HFFc6 (cell line): ENCODE measurements at regions not wholly inside any gene's neighbourhood (a gene's known extent, or its start where the extent isn't known, plus 50 kb on each side); places are given as distances from the start of the nearest gene placed in this dataset.
"Not testable (repeated sequence)": the region's sequence is repeated elsewhere in the genome, so short reads cannot be mapped to it uniquely, and the experiment has no call there.

ENCODE experiments used
- DNase-seq: peaks from one replicate; pipeline ENCODE4 v3.0.0-alpha.2; 2018
- H3K27ac Mint-ChIP-seq: 2 replicates; pipeline ENCODE4 v1.8.0; 2020; ENCODE audit warnings: mild to moderate bottlenecking, mixed read lengths
- H3K27me3 Mint-ChIP-seq: 2 replicates; pipeline ENCODE4 v1.8.0; 2021; ENCODE audit warnings: mild to moderate bottlenecking, moderate library complexity, mixed read lengths; ENCODE audit not compliant: insufficient read depth
- H3K36me3 Mint-ChIP-seq: 2 replicates; pipeline ENCODE4 v1.8.0; 2021; ENCODE audit warnings: low read depth, mixed read lengths
- H3K4me1 Mint-ChIP-seq: 2 replicates; pipeline ENCODE4 v1.8.0; 2020; ENCODE audit warnings: low read depth, mixed read lengths
- H3K4me3 Mint-ChIP-seq: 2 replicates; pipeline ENCODE4 v1.8.0; 2020; ENCODE audit warnings: mild to moderate bottlenecking, moderate library complexity, mixed read lengths
- H3K9me3 Mint-ChIP-seq: 2 replicates; pipeline ENCODE4 v1.8.0; 2020; ENCODE audit warnings: mild to moderate bottlenecking, mixed read lengths
- TF ChIP-seq, protein P1 (sequence below): fragments of 200-600 bp; sonication (generic); IDR thresholded peaks from 2 replicates; pipeline ENCODE4 v1.5.0; 2021; ENCODE audit warnings: antibody characterized with exemption, mild to moderate bottlenecking

DNA sequence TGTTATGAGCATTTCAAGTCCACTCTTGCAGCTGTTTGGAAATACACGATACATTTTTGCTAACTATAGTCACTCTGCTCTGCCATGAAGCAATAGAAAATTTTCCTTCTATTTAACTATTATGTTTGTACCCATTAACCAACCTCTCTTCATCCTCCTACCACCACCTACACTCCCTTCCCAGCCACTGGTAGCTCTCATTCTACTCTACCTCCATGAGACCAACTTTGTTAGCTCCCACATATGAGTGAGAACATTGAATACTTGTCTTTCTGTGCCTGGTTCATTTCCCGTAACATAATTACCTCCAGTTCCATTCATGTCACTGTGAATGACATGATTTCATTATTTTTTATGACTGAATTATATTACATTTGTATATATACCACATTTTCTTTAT lies 505.9 kb upstream of the CCNG1 start:
- no peak overlapping the region for H3K27ac Mint-ChIP-seq
- H3K27me3 Mint-ChIP-seq, result no peaks in the 10 kb centered on the region; the same call in 1 of the 2 replicates
- H3K9me3 Mint-ChIP-seq, result peaks cover 50% of the 10 kb centered on the region
- DNase-seq, result no peak
- TF ChIP-seq, protein P1, sequence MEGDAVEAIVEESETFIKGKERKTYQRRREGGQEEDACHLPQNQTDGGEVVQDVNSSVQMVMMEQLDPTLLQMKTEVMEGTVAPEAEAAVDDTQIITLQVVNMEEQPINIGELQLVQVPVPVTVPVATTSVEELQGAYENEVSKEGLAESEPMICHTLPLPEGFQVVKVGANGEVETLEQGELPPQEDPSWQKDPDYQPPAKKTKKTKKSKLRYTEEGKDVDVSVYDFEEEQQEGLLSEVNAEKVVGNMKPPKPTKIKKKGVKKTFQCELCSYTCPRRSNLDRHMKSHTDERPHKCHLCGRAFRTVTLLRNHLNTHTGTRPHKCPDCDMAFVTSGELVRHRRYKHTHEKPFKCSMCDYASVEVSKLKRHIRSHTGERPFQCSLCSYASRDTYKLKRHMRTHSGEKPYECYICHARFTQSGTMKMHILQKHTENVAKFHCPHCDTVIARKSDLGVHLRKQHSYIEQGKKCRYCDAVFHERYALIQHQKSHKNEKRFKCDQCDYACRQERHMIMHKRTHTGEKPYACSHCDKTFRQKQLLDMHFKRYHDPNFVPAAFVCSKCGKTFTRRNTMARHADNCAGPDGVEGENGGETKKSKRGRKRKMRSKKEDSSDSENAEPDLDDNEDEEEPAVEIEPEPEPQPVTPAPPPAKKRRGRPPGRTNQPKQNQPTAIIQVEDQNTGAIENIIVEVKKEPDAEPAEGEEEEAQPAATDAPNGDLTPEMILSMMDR, result no peak
- no peaks in the 10 kb centered on the region for H3K36me3 Mint-ChIP-seq
- no peaks in the 10 kb centered on the region for H3K4me1 Mint-ChIP-seq
- no peak overlapping the region for H3K4me3 Mint-ChIP-seq

DNA sequence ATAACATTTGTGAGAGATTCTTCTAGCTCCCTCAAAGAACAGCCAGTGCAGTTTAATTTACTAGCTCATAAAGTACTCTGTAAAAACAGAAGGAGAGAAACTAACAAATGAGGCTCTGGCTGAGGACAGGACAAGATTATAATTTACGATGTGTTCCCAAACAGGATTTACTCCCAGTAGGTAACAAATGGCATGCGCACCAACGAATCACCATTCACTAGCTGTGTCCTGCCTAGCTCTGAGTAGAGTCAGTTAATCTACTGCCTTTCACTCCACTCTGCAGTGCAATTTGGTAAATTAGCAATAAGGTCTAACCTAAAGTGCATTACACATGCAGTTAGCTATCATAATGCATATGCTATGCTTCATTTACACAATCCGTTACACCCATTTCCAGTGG lies 497.4 kb upstream of the CCNG1 start:
- TF ChIP-seq, protein P1, result no peak
- no peaks in the 10 kb centered on the region for H3K27me3 Mint-ChIP-seq
- no peak overlapping the region for H3K4me3 Mint-ChIP-seq
- no peaks in the 10 kb centered on the region for H3K4me1 Mint-ChIP-seq
- H3K36me3 Mint-ChIP-seq, result no peaks in the 10 kb centered on the region
- no peak overlapping the region for H3K27ac Mint-ChIP-seq
- peaks cover 39% of the 10 kb centered on the region for H3K9me3 Mint-ChIP-seq
- DNase-seq, result no peak

DNA sequence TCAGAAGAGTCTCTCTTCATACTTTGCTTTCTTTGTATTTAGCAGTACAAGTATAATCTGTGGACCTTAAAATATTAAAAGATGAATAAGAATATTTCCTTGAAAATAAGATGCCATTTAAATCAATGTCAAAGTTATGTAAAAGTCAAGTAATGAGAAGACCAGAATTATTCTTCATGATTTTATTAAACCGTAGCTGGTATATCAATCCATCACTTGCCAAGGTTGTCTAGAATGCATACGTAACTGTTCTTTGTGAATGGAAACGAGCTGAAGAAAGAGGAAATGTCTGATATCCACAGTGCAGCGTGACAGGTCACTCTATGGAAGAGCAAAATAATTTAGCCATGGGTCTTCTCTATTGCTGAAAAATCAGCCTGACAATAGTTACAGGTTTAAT lies 488.7 kb upstream of the CCNG1 start:
- H3K4me3 Mint-ChIP-seq, result no peak overlapping the region
- peaks cover 3% of the 10 kb centered on the region; the same call in 1 of the 2 replicates for H3K36me3 Mint-ChIP-seq
- no peak for DNase-seq
- no peak overlapping the region for H3K27ac Mint-ChIP-seq
- peaks cover 19% of the 10 kb centered on the region for H3K9me3 Mint-ChIP-seq
- H3K4me1 Mint-ChIP-seq, result no peaks in the 10 kb centered on the region
- H3K27me3 Mint-ChIP-seq, result no peaks in the 10 kb centered on the region
- TF ChIP-seq, protein P1, result no peak

DNA sequence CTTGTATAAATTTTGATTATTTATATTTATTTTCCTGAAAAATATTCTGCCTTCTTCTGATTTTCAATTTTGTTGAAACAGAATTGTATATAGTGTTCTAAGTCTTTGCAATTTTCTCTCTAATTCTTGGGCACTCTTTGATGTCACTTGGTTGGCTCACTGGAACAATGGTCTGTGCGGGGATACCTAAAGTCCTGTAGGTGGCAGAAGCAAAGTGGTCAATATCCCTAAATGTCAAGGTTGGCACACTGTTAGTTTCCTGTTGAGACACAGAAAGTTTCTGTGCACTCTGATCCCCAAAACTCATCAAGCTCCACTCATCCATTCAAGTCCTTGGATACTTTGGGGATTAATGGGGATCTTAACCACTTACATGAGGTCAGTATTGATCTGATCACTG lies 480.8 kb upstream of the CCNG1 start:
- Mint-ChIP-seq H3K27ac (no peak overlapping the region), H3K9me3 (peaks cover 22% of the 10 kb centered on the region), H3K4me1 (no peaks in the 10 kb centered on the region), H3K4me3 (no peak overlapping the region), H3K36me3 (peaks cover 6% of the 10 kb centered on the region; the same call in 1 of the 2 replicates), H3K27me3 (no peaks in the 10 kb centered on the region; the same call in 1 of the 2 replicates)
- TF ChIP-seq, protein P1, result no peak
- DNase-seq, result no peak

DNA sequence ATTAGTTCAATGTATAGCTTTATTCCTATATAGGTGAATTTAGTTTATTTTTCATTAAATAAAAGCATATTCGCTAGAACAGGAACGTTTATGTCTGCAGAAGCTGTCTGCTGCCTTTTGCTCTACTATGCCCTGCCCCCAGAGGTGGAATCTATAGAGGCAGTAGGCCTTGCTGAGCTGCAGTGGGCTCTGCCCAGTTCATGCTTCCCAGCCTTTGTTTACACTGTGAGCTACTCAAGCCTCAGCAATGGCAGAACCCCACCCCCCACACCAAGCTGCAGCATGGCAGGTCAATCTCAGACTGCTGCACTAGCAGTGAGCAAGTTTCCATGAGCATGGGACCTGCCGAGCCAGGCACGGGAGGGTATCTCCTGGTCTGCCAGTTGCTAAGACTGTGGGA lies 473.3 kb upstream of the CCNG1 start:
- H3K36me3 Mint-ChIP-seq, H3K27ac Mint-ChIP-seq, H3K27me3 Mint-ChIP-seq, H3K4me3 Mint-ChIP-seq, H3K4me1 Mint-ChIP-seq, DNase-seq: not testable (repeated sequence)
- H3K9me3 Mint-ChIP-seq, result peaks cover 31% of the 10 kb centered on the region

DNA sequence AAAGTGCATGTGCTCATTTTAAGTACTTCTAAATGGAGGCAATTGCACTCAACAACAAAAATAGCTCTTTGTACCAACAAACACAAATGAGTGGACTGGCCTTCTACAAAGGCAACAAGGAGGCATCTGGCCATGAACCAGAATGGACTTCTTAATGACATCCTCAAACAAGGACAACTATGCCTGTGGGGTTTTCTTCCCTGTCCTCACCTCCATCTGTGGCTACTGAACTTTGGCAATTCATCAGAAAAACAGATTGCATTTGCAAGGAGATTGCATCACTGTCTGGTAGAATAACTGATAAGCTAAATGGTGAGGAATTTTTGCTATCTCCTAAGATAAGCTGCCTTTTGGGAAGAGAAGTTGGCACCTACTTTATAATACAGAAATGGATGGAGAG lies 447.3 kb upstream of the CCNG1 start:
- no peak for DNase-seq
- H3K36me3 Mint-ChIP-seq, result no peaks in the 10 kb centered on the region
- no peaks in the 10 kb centered on the region for H3K27me3 Mint-ChIP-seq

More for the DNA sequence above, 447.3 kb upstream of the CCNG1 start:
- Mint-ChIP-seq H3K9me3 (peaks cover 37% of the 10 kb centered on the region), H3K27ac (no peak overlapping the region), H3K4me1 (no peaks in the 10 kb centered on the region), H3K4me3 (no peak overlapping the region)
- TF ChIP-seq, protein P1, result no peak
